CD4-positive, alpha-beta T cell treated with Interleukin-4 for 4 hours (primary cell): ENCODE measurements at regions not wholly inside any gene's neighbourhood (a gene's known extent, or its start where the extent isn't known, plus 50 kb on each side); places are given as distances from the start of the nearest gene placed in this dataset.

Experiments
- DNase-seq: peaks from one replicate; pipeline ENCODE4 v3.0.0-alpha.2; 2020

GRCh38 chrX:13144927-13145655 lies 100.7 kb upstream of the FAM9C start:
- DNase-seq: no peak

DNA sequence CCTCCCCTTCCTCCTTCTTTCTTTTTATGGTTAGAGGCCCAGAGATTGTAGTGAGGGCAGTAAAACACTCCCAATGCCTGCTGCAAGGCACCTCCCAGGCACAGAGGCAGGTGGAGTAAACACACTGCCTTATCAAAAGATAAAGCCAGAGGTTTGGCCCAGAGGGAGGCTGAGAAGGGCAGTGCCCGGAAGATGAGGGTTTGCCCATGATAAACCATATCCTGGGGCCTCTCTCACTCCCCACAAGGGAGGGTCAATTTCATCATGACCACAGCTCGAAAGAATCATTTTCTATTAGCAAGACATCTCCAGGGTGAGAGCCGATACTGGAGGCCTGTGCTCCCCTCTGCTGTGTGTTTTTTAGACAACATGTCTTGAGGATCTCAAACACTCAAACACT lies 98.5 kb upstream of the FAM9C start:
- DNase-seq: no peak

- no peak for DNase-seq
These were observed 95.6 kb upstream of the FAM9C start for GRCh38 chrX:13140007-13140406.

- peak; percentile 29 for DNase-seq
These were observed 87.1 kb upstream of the FAM9C start for GRCh38 chrX:13131396-13132137.

DNA sequence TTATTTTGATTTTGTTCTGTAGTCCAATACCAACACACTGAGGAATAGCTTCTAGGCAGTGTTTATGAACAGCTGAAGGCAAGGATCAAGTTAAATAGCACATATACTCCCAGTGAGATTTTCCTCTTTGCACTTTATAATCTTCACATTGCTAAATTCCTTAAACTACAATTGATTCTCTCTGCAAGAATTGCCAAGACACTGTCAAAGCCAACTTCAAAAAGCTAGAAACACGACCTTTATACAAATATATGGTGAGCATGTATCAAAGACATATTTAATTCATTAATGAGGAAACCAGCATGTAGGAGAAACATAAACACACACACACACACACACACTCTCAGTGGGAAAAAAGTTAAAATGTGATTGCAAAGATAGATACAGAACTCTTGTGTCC lies 86.4 kb upstream of the FAM9C start:
- no peak for DNase-seq

DNA sequence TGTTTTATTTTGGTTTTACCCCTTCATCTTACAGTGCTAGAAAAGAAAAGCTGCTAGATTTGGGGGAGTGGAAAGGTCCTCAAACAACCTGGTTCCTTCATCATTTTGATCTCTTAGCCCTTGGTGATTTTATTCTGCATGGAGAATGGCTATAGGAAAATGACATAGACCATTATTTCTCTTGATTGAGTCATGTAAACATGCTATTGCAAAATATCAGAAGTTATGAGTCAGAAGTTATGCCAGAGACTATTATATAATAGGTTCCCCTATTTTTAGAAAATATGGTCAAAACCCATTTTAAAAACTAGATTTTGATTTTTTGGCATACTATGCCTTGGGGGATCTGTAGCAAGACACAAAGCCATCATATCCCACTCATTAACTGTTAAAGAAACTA lies 83.7 kb upstream of the FAM9C start:
- DNase-seq: no peak

- no peak for DNase-seq
These were observed 82.4 kb upstream of the FAM9C start for GRCh38 chrX:13126775-13127174.

DNA sequence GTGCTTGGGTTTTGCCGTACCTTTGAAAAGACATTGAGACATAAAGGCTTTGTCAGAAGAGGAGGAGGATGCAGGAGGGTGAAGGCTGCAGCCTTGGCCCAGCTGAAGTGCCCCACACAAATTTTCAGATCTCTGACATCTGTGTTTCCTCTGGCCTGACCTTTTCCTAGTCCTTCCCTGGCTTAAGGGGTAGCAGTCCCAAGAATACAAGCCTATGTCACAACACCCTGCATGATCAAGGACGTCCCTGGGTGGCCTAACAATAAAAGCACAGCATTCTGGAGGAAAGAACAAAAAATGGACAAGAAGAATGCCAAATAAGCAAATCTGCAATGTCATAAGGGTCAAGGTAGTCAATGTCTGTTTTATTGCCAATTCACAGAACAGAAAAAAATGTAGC lies 80.8 kb upstream of the FAM9C start:
- DNase-seq: no peak

GRCh38 chrX:13123857-13124345 lies 79.5 kb upstream of the FAM9C start:
- peak; percentile 40 for DNase-seq

DNA sequence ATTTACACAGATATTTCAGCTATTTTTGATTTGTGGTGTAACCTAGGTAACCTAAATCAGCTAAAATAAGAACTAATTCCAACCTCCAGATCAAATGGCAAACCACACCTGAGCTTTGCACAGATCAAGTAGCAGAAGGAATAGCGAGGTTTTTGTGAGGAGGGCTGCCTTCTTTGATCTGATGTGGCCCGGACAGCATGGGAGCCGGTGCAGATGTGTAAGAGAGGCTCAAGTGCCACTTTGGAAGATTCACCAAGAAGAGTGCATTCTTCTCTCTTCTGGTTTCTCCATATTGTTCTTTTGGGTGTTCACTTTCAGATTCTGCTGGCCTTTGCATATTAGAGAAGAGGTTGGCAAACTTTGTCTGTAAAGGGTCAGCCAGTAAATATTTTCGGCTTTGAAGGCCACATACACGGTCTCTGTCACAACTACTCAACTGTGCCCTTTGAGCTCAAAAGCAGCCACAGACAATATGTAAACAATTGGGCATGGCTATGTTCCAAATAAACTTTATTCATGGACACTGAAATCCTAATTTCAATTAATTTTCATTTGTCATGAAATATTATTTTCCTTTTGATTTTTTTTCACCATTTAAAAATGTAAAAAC lies 78.9 kb upstream of the FAM9C start:
- peak; percentile 36 for DNase-seq

GRCh38 chrX:13121020-13121555 lies 76.7 kb upstream of the FAM9C start:
- DNase-seq: no peak

DNA sequence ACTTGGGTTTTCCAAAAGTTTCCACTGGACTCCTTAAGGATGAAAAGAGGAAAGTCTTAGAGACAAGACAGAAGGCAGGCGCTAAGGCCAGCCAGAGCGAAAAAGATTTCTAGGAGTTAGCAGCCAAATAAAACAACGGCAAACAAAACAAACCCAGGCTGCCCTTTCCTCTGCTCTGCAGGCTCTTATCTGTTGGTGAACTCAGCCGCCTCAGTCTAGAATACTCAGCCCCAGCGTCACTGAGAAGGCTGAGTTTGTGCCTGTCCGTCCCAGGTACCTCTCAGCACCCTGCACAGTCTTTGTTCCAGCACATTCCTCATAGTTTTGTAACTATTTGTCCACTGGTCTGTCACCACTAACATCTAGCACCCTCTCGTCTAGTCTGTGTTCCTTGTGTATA lies 75.6 kb upstream of the FAM9C start:
- DNase-seq: no peak

GRCh38 chrX:13119386-13119785 lies 75.0 kb upstream of the FAM9C start:
- no peak for DNase-seq

GRCh38 chrX:13115146-13115855 lies 70.9 kb upstream of the FAM9C start:
- DNase-seq: no peak

DNA sequence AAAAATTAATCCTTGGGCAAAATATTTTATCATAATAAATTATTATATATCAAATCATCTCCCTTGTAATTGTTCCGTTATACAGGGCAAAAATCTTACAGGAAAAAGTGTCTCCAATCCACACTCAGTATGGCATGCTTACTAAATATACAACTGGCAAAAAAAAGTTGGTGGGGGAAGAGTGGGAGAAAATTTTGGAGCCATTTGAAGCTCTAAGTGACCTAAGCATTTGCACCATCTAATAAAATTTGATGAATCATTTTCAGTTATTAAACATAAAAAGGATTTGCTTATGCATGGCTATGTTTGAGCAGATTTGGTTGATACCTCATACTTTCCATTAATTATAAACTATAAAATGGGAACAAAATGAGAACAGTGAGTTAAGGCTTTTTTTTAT lies 68.1 kb upstream of the FAM9C start:
- DNase-seq: no peak

DNA sequence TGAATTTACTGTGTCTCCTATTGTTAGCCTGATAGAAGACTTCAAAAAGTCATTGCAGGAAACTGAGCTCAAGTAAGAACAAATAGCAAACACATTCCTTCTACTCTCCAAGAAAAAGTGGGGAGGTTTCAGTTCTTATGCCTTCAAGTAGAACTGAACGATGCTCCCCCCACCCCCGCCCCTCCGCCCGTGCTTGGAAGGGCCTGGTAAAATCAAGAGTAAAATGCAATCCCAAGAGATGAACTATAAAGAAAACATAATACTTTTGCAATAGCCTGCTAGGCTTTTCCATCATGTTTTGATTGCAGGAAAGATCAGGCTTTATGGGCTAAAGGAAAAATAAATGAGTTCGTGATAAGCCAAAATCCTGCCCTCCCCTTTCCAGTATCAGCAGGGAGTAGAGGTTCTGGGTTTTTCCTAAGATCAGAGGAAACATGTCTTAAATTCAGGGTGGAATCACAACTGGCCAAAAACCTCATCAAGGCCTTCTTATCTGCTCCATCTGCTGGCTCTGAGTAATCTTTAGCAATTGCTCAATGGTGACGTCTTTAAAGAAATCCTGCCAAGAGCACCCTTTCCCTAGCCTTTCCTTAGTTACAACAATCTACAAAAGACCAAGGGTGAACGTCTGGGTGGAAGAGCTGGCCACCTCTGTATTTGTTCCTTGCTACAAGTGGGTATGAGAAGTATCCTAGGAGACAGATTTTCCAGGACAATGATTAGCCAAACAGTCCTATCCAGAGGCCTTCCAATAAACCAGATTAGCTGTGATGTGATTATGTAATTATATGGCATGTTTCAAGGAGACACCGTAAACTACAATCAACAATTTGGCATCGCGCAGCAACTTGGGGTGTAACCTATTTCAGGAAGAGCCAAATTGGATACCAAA lies 66.3 kb upstream of the FAM9C start:
- DNase-seq: no peak

DNA sequence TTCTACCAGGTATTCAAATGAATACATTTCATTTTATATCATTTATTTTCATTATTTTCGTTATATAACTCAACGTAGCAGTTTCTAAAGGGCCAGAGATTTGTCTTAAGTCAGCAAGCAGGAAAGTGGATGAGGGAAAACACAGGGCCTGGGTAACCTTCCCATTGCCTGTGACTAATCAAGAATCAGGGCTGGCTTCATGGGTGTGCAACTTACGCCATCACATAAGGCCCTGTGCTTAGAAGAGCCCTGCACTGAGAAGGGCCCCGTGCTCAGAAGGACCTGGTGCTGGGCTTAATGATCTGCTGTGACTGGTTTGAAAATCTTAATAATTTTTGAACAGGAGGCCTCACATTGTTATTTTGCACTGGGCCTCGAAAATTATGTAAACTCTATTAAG lies 65.4 kb upstream of the FAM9C start:
- DNase-seq: no peak

DNA sequence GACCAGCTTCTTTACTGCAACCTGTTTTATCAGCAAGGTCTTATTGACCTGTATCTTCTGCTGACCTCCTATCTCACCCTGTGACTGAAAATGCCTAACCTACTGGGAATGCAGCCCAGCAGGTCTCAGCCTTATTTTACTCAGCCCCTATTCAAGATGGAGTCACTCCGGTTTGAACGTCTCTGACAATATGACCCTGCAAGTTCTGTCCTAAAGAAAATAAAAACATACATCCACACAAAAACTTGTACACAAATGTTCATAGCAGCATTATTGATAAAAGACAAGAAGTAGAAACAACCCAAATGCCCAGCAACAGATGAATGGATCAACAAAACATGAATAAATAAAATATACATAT lies 59.5 kb upstream of the FAM9C start:
- DNase-seq: no peak

DNA sequence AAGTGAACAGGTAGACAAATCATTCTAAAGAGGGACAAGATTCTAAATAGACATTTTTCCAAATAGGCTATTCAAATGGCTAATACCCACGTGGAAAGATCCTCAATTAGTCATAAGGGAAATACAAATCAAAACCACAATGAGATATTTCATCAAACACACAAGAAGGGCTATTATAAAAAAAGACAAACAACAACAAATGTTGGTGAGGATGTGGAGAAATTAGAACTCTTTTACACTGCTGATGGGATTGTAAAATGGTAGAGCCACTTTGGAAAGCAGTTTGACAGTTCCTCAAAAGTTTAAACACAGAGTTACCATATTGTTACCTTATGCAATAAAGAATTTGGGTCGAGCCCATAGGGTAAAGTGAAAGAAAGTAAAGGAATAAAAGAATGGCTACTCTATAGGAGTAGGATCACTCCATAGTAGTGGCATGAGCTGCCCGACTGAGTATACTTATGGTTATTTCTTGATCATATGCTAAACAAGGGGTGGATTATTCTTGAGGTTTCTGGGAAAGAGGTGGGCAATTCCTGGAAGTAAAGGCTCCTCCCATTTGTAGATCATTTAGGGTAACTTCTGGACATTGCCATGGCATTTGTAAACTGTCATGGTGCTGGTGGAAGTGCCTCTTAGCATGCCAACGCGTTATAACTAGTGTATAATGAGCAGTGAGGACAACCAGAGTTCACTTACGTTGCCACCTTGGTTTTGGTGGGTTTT lies 58.9 kb upstream of the FAM9C start:
- no peak for DNase-seq

- DNase-seq: no peak
These were observed 58.2 kb upstream of the FAM9C start for GRCh38 chrX:13102636-13103035.

GRCh38 chrX:13101441-13102139 lies 57.2 kb upstream of the FAM9C start:
- peak; percentile 63 for DNase-seq
